GM12872 (cell line): ENCODE measurements at regions not wholly inside any gene's neighbourhood (a gene's known extent, or its start where the extent isn't known, plus 50 kb on each side); places are given as distances from the start of the nearest gene placed in this dataset.

Experiments used
- TF ChIP-seq, protein P1 (sequence below): IDR thresholded peaks from 3 replicates; pipeline ENCODE4 v1.5.1; 2011; ENCODE audit warnings: low read depth, mild to moderate bottlenecking, low read length, moderate library complexity; ENCODE audit not compliant: insufficient read depth

DNA sequence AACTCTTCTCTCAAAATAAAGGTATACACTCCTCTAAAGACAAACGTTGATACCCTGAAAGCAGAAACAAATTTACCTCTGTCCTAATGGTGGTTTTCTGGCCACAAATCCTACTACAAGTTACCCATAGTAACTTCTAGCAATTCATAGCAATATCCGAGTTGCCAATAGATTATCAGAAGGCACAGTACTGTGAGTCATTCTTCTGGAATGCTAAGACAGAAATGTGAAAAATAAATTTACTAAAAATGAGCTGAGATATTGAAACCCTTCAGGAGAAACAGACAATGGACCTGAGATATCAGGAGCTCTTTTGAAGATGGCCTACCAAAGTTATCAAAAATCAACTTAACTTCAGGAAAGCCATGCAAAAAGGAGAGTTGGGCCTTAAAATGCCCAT, 715.0 kb upstream of the ADAMTS5 start:
- TF ChIP-seq, protein P1, sequence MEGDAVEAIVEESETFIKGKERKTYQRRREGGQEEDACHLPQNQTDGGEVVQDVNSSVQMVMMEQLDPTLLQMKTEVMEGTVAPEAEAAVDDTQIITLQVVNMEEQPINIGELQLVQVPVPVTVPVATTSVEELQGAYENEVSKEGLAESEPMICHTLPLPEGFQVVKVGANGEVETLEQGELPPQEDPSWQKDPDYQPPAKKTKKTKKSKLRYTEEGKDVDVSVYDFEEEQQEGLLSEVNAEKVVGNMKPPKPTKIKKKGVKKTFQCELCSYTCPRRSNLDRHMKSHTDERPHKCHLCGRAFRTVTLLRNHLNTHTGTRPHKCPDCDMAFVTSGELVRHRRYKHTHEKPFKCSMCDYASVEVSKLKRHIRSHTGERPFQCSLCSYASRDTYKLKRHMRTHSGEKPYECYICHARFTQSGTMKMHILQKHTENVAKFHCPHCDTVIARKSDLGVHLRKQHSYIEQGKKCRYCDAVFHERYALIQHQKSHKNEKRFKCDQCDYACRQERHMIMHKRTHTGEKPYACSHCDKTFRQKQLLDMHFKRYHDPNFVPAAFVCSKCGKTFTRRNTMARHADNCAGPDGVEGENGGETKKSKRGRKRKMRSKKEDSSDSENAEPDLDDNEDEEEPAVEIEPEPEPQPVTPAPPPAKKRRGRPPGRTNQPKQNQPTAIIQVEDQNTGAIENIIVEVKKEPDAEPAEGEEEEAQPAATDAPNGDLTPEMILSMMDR = no peak

DNA sequence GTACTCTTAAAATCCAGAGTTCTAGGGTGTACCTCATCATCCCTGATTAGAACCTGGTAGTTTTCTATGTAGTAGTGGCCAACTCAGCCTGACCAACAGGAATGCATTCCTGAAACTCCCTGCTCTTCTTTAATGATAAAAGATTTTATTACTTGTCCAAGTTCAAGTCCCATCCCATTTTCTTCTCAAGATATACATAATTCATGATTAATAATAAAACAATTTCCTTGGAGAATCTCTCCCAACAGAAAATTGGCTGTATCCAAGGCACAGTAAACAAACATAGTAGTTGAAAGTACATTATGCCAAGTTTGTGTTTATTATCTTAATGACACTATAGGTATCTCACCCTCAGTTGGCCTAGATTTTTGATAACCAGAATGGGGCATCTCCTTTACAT, 714.1 kb upstream of the ADAMTS5 start:
- TF ChIP-seq, protein P1 = no peak

DNA sequence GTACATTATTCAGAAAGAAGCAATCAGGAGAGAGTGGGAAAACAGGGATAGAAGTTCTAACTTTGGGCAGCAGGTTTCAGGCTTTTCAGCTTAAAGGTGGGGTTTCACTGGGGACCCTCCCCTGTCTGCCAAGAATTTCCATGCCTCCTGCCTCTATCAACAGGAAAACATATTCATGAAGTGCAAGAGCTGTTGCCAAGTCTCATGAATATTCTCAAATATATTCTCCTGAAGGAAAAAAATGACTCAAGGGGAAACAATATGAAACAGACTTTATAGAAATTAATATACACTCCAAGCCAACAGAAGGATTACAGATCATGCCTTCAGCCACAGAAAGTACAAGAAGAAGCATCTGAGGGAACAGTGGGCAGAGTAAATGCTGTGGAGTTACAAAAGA, 713.3 kb upstream of the ADAMTS5 start:
- TF ChIP-seq, protein P1 = no peak

GRCh38 chr21:27678511-27678910, 711.6 kb upstream of the ADAMTS5 start:
- TF ChIP-seq, protein P1 = no peak

- TF ChIP-seq, protein P1 = no peak
These were observed 710.7 kb upstream of the ADAMTS5 start for GRCh38 chr21:27677546-27677945.

- TF ChIP-seq, protein P1 = no peak
These were observed 708.4 kb upstream of the ADAMTS5 start for GRCh38 chr21:27675306-27675705.

DNA sequence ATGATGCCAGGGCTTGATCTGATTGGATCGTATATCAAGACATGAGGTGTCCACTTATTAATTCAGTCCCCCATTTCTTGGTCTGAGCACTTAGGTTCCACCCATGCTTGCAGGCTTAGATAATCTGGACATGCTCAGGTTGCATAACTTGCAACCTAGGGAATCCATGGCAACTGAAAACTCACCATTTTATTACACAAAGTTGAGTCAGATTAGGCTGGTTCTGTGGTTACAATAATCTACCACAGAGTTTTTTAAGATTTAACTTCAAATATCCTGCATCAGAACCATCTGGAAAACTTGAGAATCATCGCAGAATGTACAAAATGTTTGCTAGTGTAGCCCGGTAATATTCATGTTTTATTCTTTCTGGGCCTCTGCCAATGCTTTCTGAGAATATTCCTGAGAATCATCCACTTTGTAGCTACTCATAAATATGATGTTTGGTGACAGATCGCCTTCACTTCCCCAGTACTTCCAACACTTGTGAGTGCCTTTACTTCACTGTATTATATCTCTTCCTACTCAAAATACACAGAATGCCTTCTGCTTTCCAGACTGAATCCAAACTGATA, 707.2 kb upstream of the ADAMTS5 start:
- TF ChIP-seq, protein P1 = no peak
